Endothelial cell of umbilical vein (primary cell): ENCODE measurements at regions not wholly inside any gene's neighbourhood (a gene's known extent, or its start where the extent isn't known, plus 50 kb on each side); places are given as distances from the start of the nearest gene placed in this dataset.

Experiments used
- BruUV-seq: library from RNA; stranded (reverse); fragments of 400-500 nt; replicated peaks from 2 replicates; lab custom pipeline; 2021; lab: Mats Ljungman, UMichigan
- CTCF ChIA-PET: fragments of 300-600, 350-600 bp; sonication (Branson Sonifier 250); formaldehyde crosslinking; loops from one replicate; lab custom pipeline; 2021; ENCODE audit warnings: antibody characterized with exemption, inconsistent platforms; lab: Charles Lee
- POLR2A ChIA-PET: fragments of 300-600, 350-600 bp; sonication (Branson Sonifier 250); formaldehyde crosslinking; loops from one replicate; lab custom pipeline; 2021; ENCODE audit warnings: antibody characterized with exemption, inconsistent platforms; lab: Charles Lee
- DNase-seq: peaks from one replicate; pipeline ENCODE4 v3.0.0-alpha.2; 2011; ENCODE audit warnings: low read depth, low spot score
- FAIRE-seq: peaks from 2 replicates; lab custom pipeline; 2011; peaks lifted over from hg19 to GRCh38; lab: Jason Lieb, UNC
- H2AFZ ChIP-seq: 2 replicates; pipeline ENCODE4 v1.6.0; 2012; ENCODE audit warnings: low read depth, low read length, control low read depth, inconsistent platforms
- H3K27ac ChIP-seq: 2 replicates; pipeline ENCODE4 v1.5.1; 2011; ENCODE audit warnings: low read depth, mild to moderate bottlenecking, control low read depth, low read length, moderate library complexity; ENCODE audit not compliant: insufficient read depth
- H3K27me3 ChIP-seq, 2 experiments: 2 replicates each; pipeline versions ENCODE4 v1.6.0 to v1.6.1; 2011; ENCODE audit warnings: low read length in 2 of 2, mixed read lengths in 1 of 2; ENCODE audit not compliant: control insufficient read depth in 2 of 2, insufficient read depth in 2 of 2
- H3K36me3 ChIP-seq, 2 experiments: 2 replicates in 1 of 2; 3 replicates in 1 of 2; pipeline ENCODE4 v1.5.1; 2011; ENCODE audit warnings: low read length in 2 of 2, mild to moderate bottlenecking in 1 of 2, moderate library complexity in 1 of 2; ENCODE audit not compliant: control insufficient read depth in 2 of 2, insufficient read depth in 2 of 2; ENCODE audit errors: extremely low read depth in 1 of 2
- H3K4me1 ChIP-seq: 3 replicates; pipeline ENCODE4 v1.5.1; 2011; ENCODE audit warnings: mild to moderate bottlenecking, low read length; ENCODE audit not compliant: control insufficient read depth, insufficient read depth; ENCODE audit errors: extremely low read depth
- H3K4me2 ChIP-seq: 2 replicates; pipeline ENCODE4 v1.6.1; 2011; ENCODE audit warnings: low read length, control low read depth, mixed read lengths; ENCODE audit not compliant: insufficient read depth
- H3K4me3 ChIP-seq, 3 experiments: fragments of 200-600 bp in 1 of 3; sonication (generic), shearing (Covaris generic) in 1 of 3; replicated peaks in 1 of 3; 2 replicates each; pipeline ENCODE4 v1.5.1; 2011 to 2016; ENCODE audit warnings: control low read depth in 3 of 3, low read length in 3 of 3, mild to moderate bottlenecking in 2 of 3, inconsistent platforms in 1 of 3, low read depth in 1 of 3, moderate library complexity in 1 of 3; ENCODE audit not compliant: insufficient read depth in 1 of 3
- H3K79me2 ChIP-seq: 2 replicates; pipeline ENCODE4 v1.6.0; 2012; ENCODE audit warnings: low read length, inconsistent platforms; ENCODE audit not compliant: control insufficient read depth, insufficient read depth
- H3K9ac ChIP-seq: replicated peaks from 2 replicates; pipeline ENCODE3; 2011; ENCODE audit warnings: low read length, control low read depth; ENCODE audit not compliant: insufficient read depth; ENCODE audit errors: extremely low read depth
- H3K9me1 ChIP-seq: replicated peaks from 3 replicates; pipeline ENCODE4 v1.6.0; 2011; ENCODE audit warnings: mild to moderate bottlenecking, low read length; ENCODE audit not compliant: control insufficient read depth, insufficient read depth; ENCODE audit errors: extremely low read depth
- H3K9me3 ChIP-seq: replicated peaks from 2 replicates; pipeline ENCODE4 v1.5.1; 2012; ENCODE audit warnings: low read length, inconsistent platforms; ENCODE audit not compliant: control insufficient read depth, insufficient read depth
- H4K20me1 ChIP-seq: replicated peaks from 2 replicates; pipeline ENCODE3; 2011; ENCODE audit warnings: mild to moderate bottlenecking, low read length; ENCODE audit not compliant: control insufficient read depth, insufficient read depth; ENCODE audit errors: extremely low read depth
- CTCF ChIP-seq, 2 donors: IDR thresholded peaks; 1 replicate in 1 of 2; 2 replicates in 1 of 2; pipeline ENCODE4 v1.5.1; 2011; ENCODE audit warnings: low read length in 2 of 2, mild to moderate bottlenecking in 2 of 2, moderate library complexity in 2 of 2, control low read depth in 1 of 2, inconsistent platforms in 1 of 2, low read depth in 1 of 2; ENCODE audit not compliant: insufficient read depth in 1 of 2; ENCODE audit errors: extremely low read depth in 1 of 2
- EZH2 ChIP-seq: IDR thresholded peaks from 2 replicates; pipeline ENCODE4 v1.6.1; 2012; ENCODE audit warnings: borderline replicate concordance, low read depth, mild to moderate bottlenecking, moderate library complexity, low read length, inconsistent platforms; ENCODE audit not compliant: severe bottlenecking
- FOS ChIP-seq: IDR thresholded peaks from 2 replicates; pipeline ENCODE4 v1.6.1; 2011; ENCODE audit warnings: mild to moderate bottlenecking, low read length, moderate library complexity, borderline replicate concordance; ENCODE audit not compliant: insufficient read depth
- GATA2 ChIP-seq: IDR thresholded peaks from 2 replicates; pipeline ENCODE4 v1.7.0; 2011; ENCODE audit warnings: low read depth, mild to moderate bottlenecking, moderate library complexity, mixed read lengths, low read length; ENCODE audit not compliant: insufficient read length, insufficient read depth
- JUN ChIP-seq: IDR thresholded peaks from 2 replicates; pipeline ENCODE4 v1.6.1; 2011; ENCODE audit warnings: borderline replicate concordance, low read depth; ENCODE audit not compliant: insufficient read length, insufficient read depth
- MAX ChIP-seq: IDR thresholded peaks from 2 replicates; pipeline ENCODE4 v1.6.1; 2011; ENCODE audit not compliant: insufficient read depth, insufficient read length
- MYC ChIP-seq: IDR thresholded peaks from one replicate; pipeline ENCODE4 v1.6.1; 2011; ENCODE audit warnings: mild to moderate bottlenecking, low read depth, low read length
- POLR2A ChIP-seq: IDR thresholded peaks from 2 replicates; pipeline ENCODE4 v1.6.1; 2012; ENCODE audit warnings: low read depth, mild to moderate bottlenecking, control low read depth, low read length
- POLR2AphosphoS5 ChIP-seq: IDR thresholded peaks from 2 replicates; pipeline ENCODE4 v1.6.1; 2012; ENCODE audit warnings: low read depth, mild to moderate bottlenecking, control low read depth, low read length, moderate library complexity; ENCODE audit not compliant: insufficient read depth
- dilution Hi-C: fragments of 300-500 bp; cut with MboI; formaldehyde crosslinking; loops from one replicate; pipeline ENCODE4 v1.15.0; 2019; ENCODE audit warnings: low sequenced_read_pairs; ENCODE audit not compliant: extremely low pct_ligation_motif_present
- intact Hi-C: fragments of 100-400 bp; cut with micrococcal nuclease; formaldehyde crosslinking; loops from one replicate; pipeline ENCODE4 v1.10.0; 2022

GRCh38 chr7:53205006-53205405 lies 169.6 kb downstream of the POM121L12 start:
- no peak overlapping the region for H3K4me3 ChIP-seq
- ChIA-PET POLR2A (no interaction called here), CTCF (no interaction called here)
- H4K20me1 ChIP-seq = no peaks in the 10 kb centered on the region
- no peaks in the 10 kb centered on the region for H3K9me3 ChIP-seq
- H3K4me2 ChIP-seq = no peak overlapping the region
- H3K9me1 ChIP-seq = no peaks in the 10 kb centered on the region
- no peak for FAIRE-seq
- no peak overlapping the region for H3K9ac ChIP-seq
- no peak overlapping the region for H2AFZ ChIP-seq
- no peaks in the 10 kb centered on the region for H3K36me3 ChIP-seq
- no peak overlapping the region for H3K27ac ChIP-seq
- no peak for DNase-seq
- no peaks in the 10 kb centered on the region for H3K79me2 ChIP-seq
- no peaks in the 10 kb centered on the region for H3K4me1 ChIP-seq
- dilution Hi-C loops = no loop called here
- no TSS peak for BruUV-seq
- intact Hi-C loops = no loop called here
- no peaks in the 10 kb centered on the region for H3K27me3 ChIP-seq
- no peak for TF ChIP-seq MAX

GRCh38 chr7:53209129-53209528 lies 173.7 kb downstream of the POM121L12 start:
- H3K4me2 ChIP-seq = no peak overlapping the region
- ChIA-PET POLR2A (no interaction called here), CTCF (interaction anchor here (1.9 kb wide), 1 partner anchor 10 kb away, joined by 3 read pairs; no protein-coding TSS in a partner anchor)
- H3K27me3 ChIP-seq = no peaks in the 10 kb centered on the region
- no peak overlapping the region for H2AFZ ChIP-seq
- H3K9me1 ChIP-seq = no peaks in the 10 kb centered on the region
- no peaks in the 10 kb centered on the region for H4K20me1 ChIP-seq
- H3K4me3 ChIP-seq = no peak overlapping the region
- no peaks in the 10 kb centered on the region for H3K4me1 ChIP-seq
- DNase-seq (no peak), FAIRE-seq (no peak)
- H3K9ac ChIP-seq = no peak overlapping the region
- no peaks in the 10 kb centered on the region for H3K79me2 ChIP-seq
- H3K9me3 ChIP-seq = no peaks in the 10 kb centered on the region
- TF ChIP-seq POLR2A (no peak), EZH2 (no peak), FOS (no peak), GATA2 (no peak), CTCF (IDR thresholded peaks at IDR 0.05; ENCODE audit: extremely low read depth in 1 of 2, insufficient read depth in 1 of 2, low read depth in 1 of 2, low read length in 2 of 2) (no peak), MYC (no peak), JUN (no peak), MAX (no peak), POLR2AphosphoS5 (no peak)
- no TSS peak for BruUV-seq
- dilution Hi-C loops (no loop called here), intact Hi-C loops (no loop called here)
- H3K36me3 ChIP-seq = no peaks in the 10 kb centered on the region
- no peak overlapping the region for H3K27ac ChIP-seq
